Right lobe of liver (tissue), 4 donors: ENCODE measurements at regions not wholly inside any gene's neighbourhood (a gene's known extent, or its start where the extent isn't known, plus 50 kb on each side); places are given as distances from the start of the nearest gene placed in this dataset.

Experiments used
- POLR2A ChIP-seq: fragments of 450-650 bp; IDR thresholded peaks from one replicate; pipeline ENCODE4 v1.6.1; 2017; ENCODE audit warnings: antibody characterized with exemption, mild to moderate bottlenecking
- TF ChIP-seq, protein P1 (sequence below), 4 donors: fragments of 200-600 bp in 3 of 4; fragments of 450-650 bp in 1 of 4; IDR thresholded peaks; one replicate each; pipeline versions ENCODE4 v1.5.1 to v1.8.0; 2016 to 2022; ENCODE audit warnings: antibody characterized with exemption in 4 of 4, mild to moderate bottlenecking in 2 of 4
- donor health status: DM: no; HTN: no; CAD: no.
- donor health status: DM: no; HTN: no; CAD: no.
- donor health status: DM: no; HTN: yes; CAD: no.

- no peak for TF ChIP-seq POLR2A
- TF ChIP-seq, protein P1, sequence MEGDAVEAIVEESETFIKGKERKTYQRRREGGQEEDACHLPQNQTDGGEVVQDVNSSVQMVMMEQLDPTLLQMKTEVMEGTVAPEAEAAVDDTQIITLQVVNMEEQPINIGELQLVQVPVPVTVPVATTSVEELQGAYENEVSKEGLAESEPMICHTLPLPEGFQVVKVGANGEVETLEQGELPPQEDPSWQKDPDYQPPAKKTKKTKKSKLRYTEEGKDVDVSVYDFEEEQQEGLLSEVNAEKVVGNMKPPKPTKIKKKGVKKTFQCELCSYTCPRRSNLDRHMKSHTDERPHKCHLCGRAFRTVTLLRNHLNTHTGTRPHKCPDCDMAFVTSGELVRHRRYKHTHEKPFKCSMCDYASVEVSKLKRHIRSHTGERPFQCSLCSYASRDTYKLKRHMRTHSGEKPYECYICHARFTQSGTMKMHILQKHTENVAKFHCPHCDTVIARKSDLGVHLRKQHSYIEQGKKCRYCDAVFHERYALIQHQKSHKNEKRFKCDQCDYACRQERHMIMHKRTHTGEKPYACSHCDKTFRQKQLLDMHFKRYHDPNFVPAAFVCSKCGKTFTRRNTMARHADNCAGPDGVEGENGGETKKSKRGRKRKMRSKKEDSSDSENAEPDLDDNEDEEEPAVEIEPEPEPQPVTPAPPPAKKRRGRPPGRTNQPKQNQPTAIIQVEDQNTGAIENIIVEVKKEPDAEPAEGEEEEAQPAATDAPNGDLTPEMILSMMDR (IDR thresholded peaks at IDR 0.05): no peak
Measured at GRCh38 chr6:126535595-126535994, 195.7 kb downstream of the CENPW start.
